K562 (cell line): ENCODE measurements at regions not wholly inside any gene's neighbourhood (a gene's known extent, or its start where the extent isn't known, plus 50 kb on each side); places are given as distances from the start of the nearest gene placed in this dataset.

Experiments
- BACH1 ChIP-seq: fragments of 200-800 bp; sonication (Bioruptor generic); IDR thresholded peaks from 2 replicates; pipeline ENCODE4 v1.6.1; 2016; ENCODE audit warnings: missing genetic modification characterization, missing compliant biosample characterization
- CREM ChIP-seq: IDR thresholded peaks from 2 replicates; pipeline ENCODE4 v1.6.1; 2014; ENCODE audit warnings: antibody characterized with exemption, low read depth
- CXXC5 ChIP-seq: fragments of 250-450 bp; sonication (Bioruptor Pico); IDR thresholded peaks from 2 replicates; pipeline ENCODE4 v1.8.0; 2022; ENCODE audit warnings: inconsistent platforms, mild to moderate bottlenecking, moderate library complexity
- ERF ChIP-seq: fragments of 450-650 bp; formaldehyde crosslinking; IDR thresholded peaks from 2 replicates; pipeline ENCODE4 v1.4.0; 2020; ENCODE audit warnings: mild to moderate bottlenecking, mixed read lengths
- FOXK2 ChIP-seq, 2 experiments: fragments of 450-650 bp; IDR thresholded peaks in 1 of 2; conservative IDR thresholded peaks in 1 of 2; 2 replicates each; pipeline ENCODE4 v1.6.1; 2016; ENCODE audit warnings: low read depth in 2 of 2, mild to moderate bottlenecking in 1 of 2
- HNRNPH1 ChIP-seq: fragments of 200-400 bp; formaldehyde crosslinking; optimal IDR thresholded peaks from 2 replicates; pipeline ENCODE3; 2017; ENCODE audit warnings: low read depth, mild to moderate bottlenecking, low read length, moderate library complexity
- L3MBTL2 ChIP-seq: fragments of 450-650 bp; IDR thresholded peaks from 2 replicates; pipeline ENCODE4 v1.6.1; 2016; ENCODE audit warnings: mild to moderate bottlenecking, moderate library complexity
- NRF1 ChIP-seq, 2 experiments: fragments of 450-650 bp; IDR thresholded peaks in 1 of 2; conservative IDR thresholded peaks in 1 of 2; 2 replicates each; pipeline ENCODE4 v1.6.1; 2014; ENCODE audit warnings: mild to moderate bottlenecking in 2 of 2
- POLR2AphosphoS5 ChIP-seq: IDR thresholded peaks from 2 replicates; pipeline ENCODE4 v1.6.1; 2011; ENCODE audit warnings: mild to moderate bottlenecking, low read depth, low read length, moderate library complexity; ENCODE audit not compliant: control insufficient read depth, insufficient read depth
- SMAD3 ChIP-seq: fragments of 450-650 bp; formaldehyde crosslinking; conservative IDR thresholded peaks from 2 replicates; pipeline ENCODE4 v1.4.0; 2020; ENCODE audit warnings: mild to moderate bottlenecking
- TSHZ1 ChIP-seq: fragments of 250-450 bp; sonication (Bioruptor Pico); IDR thresholded peaks from 2 replicates; pipeline ENCODE4 v1.4.0; 2020; ENCODE audit warnings: mild to moderate bottlenecking, moderate library complexity
- ZBTB11 ChIP-seq, 3 experiments: fragments of 200-800 bp in 1 of 3; fragments of 250-450 bp in 1 of 3; fragments of 450-650 bp in 1 of 3; sonication (Bioruptor Pico) in 1 of 3; sonication (Bioruptor generic) in 1 of 3; formaldehyde crosslinking in 1 of 3; IDR thresholded peaks; 2 replicates each; pipeline versions ENCODE4 v1.6.1 to v1.8.0; 2016 to 2022; ENCODE audit warnings: mild to moderate bottlenecking in 2 of 3, missing genetic modification characterization in 2 of 3, missing compliant biosample characterization in 1 of 3, moderate library complexity in 1 of 3
- ZBTB49 ChIP-seq: sonication (generic); formaldehyde crosslinking; IDR thresholded peaks from 2 replicates; pipeline ENCODE4 v1.8.0; 2022; ENCODE audit warnings: missing genetic modification reagents, mild to moderate bottlenecking, borderline replicate concordance
- ZNF197 ChIP-seq: fragments of 200-800 bp; sonication (Bioruptor generic); IDR thresholded peaks from 2 replicates; pipeline ENCODE4 v1.6.1; 2016; ENCODE audit warnings: low read depth, missing genetic modification characterization, missing compliant biosample characterization
- ZNF655 ChIP-seq: fragments of 250-450 bp; sonication (Bioruptor Pico); IDR thresholded peaks from 2 replicates; pipeline ENCODE4 v1.5.0; 2021
- ZNF717 ChIP-seq: fragments of 250-450 bp; sonication (Bioruptor Pico); IDR thresholded peaks from 2 replicates; pipeline ENCODE4 v1.5.0; 2021

GRCh38 chr6:105896052-105896820 lies 189.9 kb upstream of the PRDM1 start (continued):
- TF ChIP-seq BACH1 (tag) (no peak), HNRNPH1 (no peak), CREM (peak; percentile 23; the same call in 1 of the 2 replicates), FOXK2 (conservative IDR thresholded peaks at IDR 0.05 in 1 of 2, IDR thresholded peaks at IDR 0.05 in 1 of 2; ENCODE audit: low read depth in 2 of 2) (peak in 1 of 2 experiments; percentile 59; a peak in 1 of 4 replicates), NRF1 (conservative IDR thresholded peaks at IDR 0.05 in 1 of 2, IDR thresholded peaks at IDR 0.05 in 1 of 2) (0 out of 4 replicates have a peak, but pooled peaks of 1 of the 2 experiments have one; percentile 7), ZNF197 (CRISPR knock-in tag) (0 out of 2 replicates have a peak, but pooled peaks have one; percentile 43), ZNF655 (no peak), ZNF717 (CRISPR knock-in tag) (no peak), ZBTB11 (CRISPR knock-in tag; IDR thresholded peaks at IDR 0.05) (peak in 1 of 3 experiments; percentile 37; a peak in 1 of 6 replicates), TSHZ1 (CRISPR knock-in tag) (no peak), POLR2AphosphoS5 (peak; percentile 54; the same call in 1 of the 2 replicates), SMAD3 (no peak), CXXC5 (CRISPR knock-in tag) (peak; percentile 93), L3MBTL2 (no peak; the same call in 1 of the 2 replicates), ERF (no peak), ZBTB49 (no peak)
